HG03354 (cell line): ENCODE measurements at regions not wholly inside any gene's neighbourhood (a gene's known extent, or its start where the extent isn't known, plus 50 kb on each side); places are given as distances from the start of the nearest gene placed in this dataset.
A peak's percentile ranks its signal among the peaks of the same experiment; 100 is the strongest.
"Not testable (repeated sequence)": the region's sequence is repeated elsewhere in the genome, so short reads cannot be mapped to it uniquely, and the experiment has no call there.

Experiments
- ATAC-seq: cut with Tn5 transposase; IDR thresholded peaks from one replicate; pipeline ENCODE4 v1.9.1; 2021; ENCODE audit warnings: mild to moderate bottlenecking; ENCODE audit not compliant: unreplicated experiment, poor library complexity, severe bottlenecking

GRCh38 chr16:21530729-21531383 is 68.5 kb upstream of the METTL9 start:
- not testable (repeated sequence) for ATAC-seq

- ATAC-seq: not testable (repeated sequence)
These were observed 66.4 kb upstream of the METTL9 start for GRCh38 chr16:21532996-21533395.

GRCh38 chr16:21533474-21533873 is 65.9 kb upstream of the METTL9 start:
- not testable (repeated sequence) for ATAC-seq

- not testable (repeated sequence) for ATAC-seq
These were observed 64.8 kb upstream of the METTL9 start for GRCh38 chr16:21534561-21534960.

GRCh38 chr16:21535201-21535600 is 64.2 kb upstream of the METTL9 start:
- ATAC-seq: not testable (repeated sequence)

GRCh38 chr16:21536740-21537139 is 62.6 kb upstream of the METTL9 start:
- not testable (repeated sequence) for ATAC-seq

GRCh38 chr16:21537598-21537997 is 61.8 kb upstream of the METTL9 start:
- not testable (repeated sequence) for ATAC-seq

- not testable (repeated sequence) for ATAC-seq
These were observed 60.2 kb upstream of the METTL9 start for GRCh38 chr16:21539107-21539618.

GRCh38 chr16:21540770-21541433 is 58.5 kb upstream of the METTL9 start:
- peak; percentile 58 for ATAC-seq

- peak; percentile 56 for ATAC-seq
These were observed 57.7 kb upstream of the METTL9 start for GRCh38 chr16:21541611-21542051.

- not testable (repeated sequence) for ATAC-seq
These were observed 57.3 kb upstream of the METTL9 start for GRCh38 chr16:21542075-21542474.

- ATAC-seq: not testable (repeated sequence)
These were observed 56.8 kb upstream of the METTL9 start for GRCh38 chr16:21542491-21543124.

- not testable (repeated sequence) for ATAC-seq
These were observed 56.1 kb upstream of the METTL9 start for GRCh38 chr16:21543151-21543836.

GRCh38 chr16:21545664-21546326 is 53.6 kb upstream of the METTL9 start:
- ATAC-seq: not testable (repeated sequence)

- not testable (repeated sequence) for ATAC-seq
These were observed 50.0 kb upstream of the METTL9 start for GRCh38 chr16:21549396-21549795.
